RWPE1 (cell line): ENCODE measurements at regions not wholly inside any gene's neighbourhood (a gene's known extent, or its start where the extent isn't known, plus 50 kb on each side); places are given as distances from the start of the nearest gene placed in this dataset.

ENCODE experiments used
- CTCF ChIA-PET: fragments of 350-600 bp; sonication (Branson Sonifier 250); formaldehyde crosslinking; extraction: SDS; loops from one replicate; lab custom pipeline; 2021; lab: Yijun Ruan, JAX
- POLR2A ChIA-PET: fragments of 400-600 bp; formaldehyde crosslinking; extraction: SDS; loops from one replicate; lab custom pipeline; 2020; ENCODE audit warnings: antibody characterized with exemption; ENCODE audit not compliant: low non-redundant PET; lab: Yijun Ruan, JAX
- DNase-seq: peaks from one replicate; pipeline ENCODE4 v3.0.0; 2012; ENCODE audit warnings: low spot score
- H3K27ac ChIP-seq: fragments of 450-650 bp; 2 replicates; pipeline ENCODE4 v1.5.1; 2017
- TF ChIP-seq, protein P1 (sequence below): fragments of 450-650 bp; conservative IDR thresholded peaks from 2 replicates; pipeline ENCODE4 v1.5.1; 2017; ENCODE audit warnings: low read depth, mild to moderate bottlenecking

GRCh38 chrX:42497356-42497755 is 280.6 kb downstream of the PPP1R2C start:
- TF ChIP-seq, protein P1, sequence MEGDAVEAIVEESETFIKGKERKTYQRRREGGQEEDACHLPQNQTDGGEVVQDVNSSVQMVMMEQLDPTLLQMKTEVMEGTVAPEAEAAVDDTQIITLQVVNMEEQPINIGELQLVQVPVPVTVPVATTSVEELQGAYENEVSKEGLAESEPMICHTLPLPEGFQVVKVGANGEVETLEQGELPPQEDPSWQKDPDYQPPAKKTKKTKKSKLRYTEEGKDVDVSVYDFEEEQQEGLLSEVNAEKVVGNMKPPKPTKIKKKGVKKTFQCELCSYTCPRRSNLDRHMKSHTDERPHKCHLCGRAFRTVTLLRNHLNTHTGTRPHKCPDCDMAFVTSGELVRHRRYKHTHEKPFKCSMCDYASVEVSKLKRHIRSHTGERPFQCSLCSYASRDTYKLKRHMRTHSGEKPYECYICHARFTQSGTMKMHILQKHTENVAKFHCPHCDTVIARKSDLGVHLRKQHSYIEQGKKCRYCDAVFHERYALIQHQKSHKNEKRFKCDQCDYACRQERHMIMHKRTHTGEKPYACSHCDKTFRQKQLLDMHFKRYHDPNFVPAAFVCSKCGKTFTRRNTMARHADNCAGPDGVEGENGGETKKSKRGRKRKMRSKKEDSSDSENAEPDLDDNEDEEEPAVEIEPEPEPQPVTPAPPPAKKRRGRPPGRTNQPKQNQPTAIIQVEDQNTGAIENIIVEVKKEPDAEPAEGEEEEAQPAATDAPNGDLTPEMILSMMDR: no peak
- ChIA-PET CTCF (no interaction called here), POLR2A (no interaction called here)
- DNase-seq: no peak
- no peak overlapping the region for H3K27ac ChIP-seq

- TF ChIP-seq, protein P1: no peak
- ChIA-PET CTCF (no interaction called here), POLR2A (no interaction called here)
- H3K27ac ChIP-seq: no peak overlapping the region
- no peak for DNase-seq
Observed at GRCh38 chrX:42496239-42496638, 281.7 kb downstream of the PPP1R2C start.

DNA sequence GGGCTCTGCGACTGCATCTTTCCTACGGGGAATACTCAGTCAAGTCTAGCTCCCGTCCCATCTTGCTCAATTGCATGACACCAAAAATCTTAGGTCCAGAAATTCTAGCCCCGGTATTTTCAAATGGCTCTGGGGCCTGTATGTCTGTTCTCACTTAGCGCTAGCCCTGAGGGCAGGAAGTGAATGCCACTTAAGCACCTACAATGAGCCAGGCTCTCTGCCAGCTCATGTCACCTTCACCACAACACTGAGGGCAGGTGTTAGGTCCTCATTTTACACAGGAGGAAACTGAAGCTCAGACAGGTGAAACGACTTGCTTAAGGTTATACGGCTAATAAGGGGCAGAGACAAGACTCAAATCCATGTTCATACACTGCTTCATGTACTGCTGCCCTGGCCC is 282.8 kb downstream of the PPP1R2C start:
- no peak for DNase-seq
- POLR2A ChIA-PET: no interaction called here
- no peak overlapping the region for H3K27ac ChIP-seq
- TF ChIP-seq, protein P1: no peak
- CTCF ChIA-PET: no interaction called here

GRCh38 chrX:42491137-42491907 is 286.6 kb downstream of the PPP1R2C start:
- ChIA-PET CTCF (no interaction called here), POLR2A (no interaction called here)
- DNase-seq: no peak
- TF ChIP-seq, protein P1: no peak
- no peak overlapping the region for H3K27ac ChIP-seq

DNA sequence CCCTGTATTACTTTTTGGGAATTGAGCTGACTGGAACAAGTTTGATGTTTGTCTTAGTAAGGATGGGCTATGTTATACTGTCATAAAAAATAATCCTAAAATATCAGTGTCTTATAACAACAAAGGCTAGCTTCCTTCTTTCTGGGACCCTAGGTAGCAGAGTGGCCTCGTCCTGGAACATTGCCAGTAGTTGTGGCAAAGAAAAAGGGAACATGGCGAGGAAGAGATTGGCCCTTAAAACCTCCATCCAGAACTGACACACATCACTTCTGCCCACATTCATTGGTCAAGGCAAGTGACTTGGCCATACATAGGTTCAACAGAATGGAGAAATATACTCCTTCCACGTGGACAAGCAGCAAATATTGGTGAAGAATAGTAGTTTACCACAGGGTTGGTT is 287.9 kb downstream of the PPP1R2C start:
- DNase-seq: no peak
- CTCF ChIA-PET: no interaction called here
- POLR2A ChIA-PET: no interaction called here
- TF ChIP-seq, protein P1: no peak
- no peak overlapping the region for H3K27ac ChIP-seq

GRCh38 chrX:42485601-42486000 is 292.4 kb downstream of the PPP1R2C start:
- DNase-seq: peak; percentile 1
- TF ChIP-seq, protein P1: no peak
- CTCF ChIA-PET: no interaction called here
- H3K27ac ChIP-seq: no peak overlapping the region
- POLR2A ChIA-PET: no interaction called here
